ENCODE measurements at regions not wholly inside any gene's neighbourhood (a gene's known extent, or its start where the extent isn't known, plus 50 kb on each side); places are given as distances from the start of the nearest gene placed in this dataset.

- H3K27ac ChIP-seq: no peak overlapping the region
- WGBS (ENCODE audit: insufficient coverage, low coverage, low lambda C conversion rate, missing lambda C conversion rate): 45% methylated on average over 6 of the region's 6 CpGs
- no peaks in the 10 kb centered on the region for H3K9me3 ChIP-seq
- H3K27me3 ChIP-seq: no peaks in the 10 kb centered on the region
- TF ChIP-seq CTCF (IDR thresholded peaks at IDR 0.05): no peak
- no peak for TF ChIP-seq POLR2A (IDR thresholded peaks at IDR 0.05)
- no peak for ATAC-seq
- intact Hi-C loops (cut with DNase I): no loop called here
- no peak for DNase-seq
- no peaks in the 10 kb centered on the region for H3K4me1 ChIP-seq
- no peak overlapping the region for H3K4me3 ChIP-seq
- H3K36me3 ChIP-seq: no peaks in the 10 kb centered on the region
Measured at GRCh38 chr5:103942587-103943186, 380.1 kb upstream of the NUDT12 start.

GRCh38 chr5:103941596-103941995, 379.0 kb upstream of the NUDT12 start:
- 47% methylated on average over 4 of the region's 4 CpGs for WGBS (ENCODE audit: insufficient coverage, low coverage, low lambda C conversion rate, missing lambda C conversion rate)
- DNase-seq (no peak), ATAC-seq (no peak)
- H3K9me3 ChIP-seq: no peaks in the 10 kb centered on the region
- no peak for TF ChIP-seq CTCF (IDR thresholded peaks at IDR 0.05)
- no peak for TF ChIP-seq POLR2A (IDR thresholded peaks at IDR 0.05)
- no peaks in the 10 kb centered on the region for H3K4me1 ChIP-seq
- H3K27ac ChIP-seq: no peak overlapping the region
- no peaks in the 10 kb centered on the region for H3K36me3 ChIP-seq
- no peak overlapping the region for H3K4me3 ChIP-seq
- H3K27me3 ChIP-seq: no peaks in the 10 kb centered on the region
- intact Hi-C loops (cut with DNase I): no loop called here

- Histone ChIP-seq H3K9me3 (no peaks in the 10 kb centered on the region), H3K36me3 (no peaks in the 10 kb centered on the region), H3K4me1 (no peaks in the 10 kb centered on the region), H3K27ac (no peak overlapping the region), H3K4me3 (no peak overlapping the region), H3K27me3 (no peaks in the 10 kb centered on the region)
- DNase-seq (no peak), ATAC-seq (no peak)
- intact Hi-C loops (cut with DNase I): no loop called here
- TF ChIP-seq POLR2A (IDR thresholded peaks at IDR 0.05) (no peak), CTCF (IDR thresholded peaks at IDR 0.05) (no peak)
- 39% methylated on average over 5 of the region's 5 CpGs for WGBS (ENCODE audit: insufficient coverage, low coverage, low lambda C conversion rate, missing lambda C conversion rate)
Measured at GRCh38 chr5:103938146-103938695, 375.6 kb upstream of the NUDT12 start.

- Histone ChIP-seq H3K36me3 (no peaks in the 10 kb centered on the region), H3K4me1 (no peaks in the 10 kb centered on the region), H3K9me3 (no peaks in the 10 kb centered on the region), H3K27ac (no peak overlapping the region), H3K27me3 (no peaks in the 10 kb centered on the region), H3K4me3 (no peak overlapping the region)
- WGBS (ENCODE audit: insufficient coverage, low coverage, low lambda C conversion rate, missing lambda C conversion rate): 42% methylated on average over 2 of the region's 2 CpGs
- DNase-seq: no peak
- intact Hi-C loops (cut with DNase I): no loop called here
- no peak for ATAC-seq
- TF ChIP-seq POLR2A (IDR thresholded peaks at IDR 0.05) (no peak), CTCF (IDR thresholded peaks at IDR 0.05) (no peak)
Measured at GRCh38 chr5:103929338-103930013, 366.9 kb upstream of the NUDT12 start.

Measured in right lobe of liver (tissue), 6 donors.